ENCODE measurements at regions not wholly inside any gene's neighbourhood (a gene's known extent, or its start where the extent isn't known, plus 50 kb on each side); places are given as distances from the start of the nearest gene placed in this dataset.

DNA sequence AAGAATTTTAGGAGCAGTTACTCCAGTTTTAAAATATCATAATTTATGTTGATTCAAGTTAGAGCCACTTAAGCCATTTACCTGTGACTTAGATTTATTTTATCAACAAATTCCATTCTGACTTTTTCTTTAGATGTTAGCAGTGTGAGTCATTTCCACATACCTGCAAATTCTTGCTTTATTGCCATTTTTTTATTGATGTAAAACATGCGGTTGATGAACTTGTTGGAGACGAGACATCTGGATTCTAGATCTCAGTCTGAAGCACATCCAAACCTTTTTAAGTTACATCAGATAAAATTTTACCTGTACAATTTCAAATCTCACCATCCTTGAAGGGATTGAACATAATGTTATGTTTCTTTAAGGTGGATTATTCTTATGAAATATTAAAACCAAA is 240.9 kb downstream of the IRX1 start:
- TF ChIP-seq HDGF (IDR thresholded peaks at IDR 0.05; ENCODE audit: borderline replicate concordance): no peak
- no peak for TF ChIP-seq CTBP1 (IDR thresholded peaks at IDR 0.05; ENCODE audit: borderline replicate concordance)
- TF ChIP-seq BHLHE40 (IDR thresholded peaks at IDR 0.05; ENCODE audit: borderline replicate concordance): no peak
- no peak for TF ChIP-seq ZNF384 (IDR thresholded peaks at IDR 0.05)

Measured in HEK293T (cell line).